ENCODE measurements at regions not wholly inside any gene's neighbourhood (a gene's known extent, or its start where the extent isn't known, plus 50 kb on each side); places are given as distances from the start of the nearest gene placed in this dataset.

GRCh38 chr9:71612889-71613288, 155.4 kb downstream of the CEMIP2 start:
- DNase-seq (ENCODE audit: low read depth) (no peak), FAIRE-seq (no peak)
- Histone ChIP-seq H3K4me3 (ENCODE audit: low read depth, low read length) (no peak overlapping the region), H3K36me3 (ENCODE audit: control insufficient read depth, insufficient read depth, low read length) (no peaks in the 10 kb centered on the region), H3K27me3 (ENCODE audit: control insufficient read depth, insufficient read depth, low read length) (no peaks in the 10 kb centered on the region)
- no peak for TF ChIP-seq CTCF (IDR thresholded peaks at IDR 0.05; ENCODE audit: insufficient read depth, low read length, severe bottlenecking)

GRCh38 chr9:71609448-71609830, 158.9 kb downstream of the CEMIP2 start:
- Histone ChIP-seq H3K27me3 (ENCODE audit: control insufficient read depth, insufficient read depth, low read length) (no peaks in the 10 kb centered on the region), H3K36me3 (ENCODE audit: control insufficient read depth, insufficient read depth, low read length) (no peaks in the 10 kb centered on the region), H3K4me3 (ENCODE audit: low read depth, low read length) (no peak overlapping the region)
- FAIRE-seq (no peak), DNase-seq (ENCODE audit: low read depth) (no peak)
- no peak for TF ChIP-seq CTCF (IDR thresholded peaks at IDR 0.05; ENCODE audit: insufficient read depth, low read length, severe bottlenecking)

GRCh38 chr9:71608825-71609447, 159.4 kb downstream of the CEMIP2 start:
- Histone ChIP-seq H3K27me3 (ENCODE audit: control insufficient read depth, insufficient read depth, low read length) (no peaks in the 10 kb centered on the region), H3K4me3 (ENCODE audit: low read depth, low read length) (no peak overlapping the region), H3K36me3 (ENCODE audit: control insufficient read depth, insufficient read depth, low read length) (no peaks in the 10 kb centered on the region)
- no peak for TF ChIP-seq CTCF (IDR thresholded peaks at IDR 0.05; ENCODE audit: insufficient read depth, low read length, severe bottlenecking)
- DNase-seq (ENCODE audit: low read depth) (no peak), FAIRE-seq (peak; percentile 55)

GRCh38 chr9:71608021-71608420, 160.3 kb downstream of the CEMIP2 start:
- TF ChIP-seq CTCF (IDR thresholded peaks at IDR 0.05; ENCODE audit: insufficient read depth, low read length, severe bottlenecking), result no peak
- Histone ChIP-seq H3K36me3 (ENCODE audit: control insufficient read depth, insufficient read depth, low read length) (no peaks in the 10 kb centered on the region), H3K27me3 (ENCODE audit: control insufficient read depth, insufficient read depth, low read length) (no peaks in the 10 kb centered on the region), H3K4me3 (ENCODE audit: low read depth, low read length) (no peak overlapping the region)
- no peak for DNase-seq (ENCODE audit: low read depth)
- no peak for FAIRE-seq

- no peaks in the 10 kb centered on the region for H3K36me3 ChIP-seq (ENCODE audit: control insufficient read depth, insufficient read depth, low read length)
- no peak for TF ChIP-seq CTCF (IDR thresholded peaks at IDR 0.05; ENCODE audit: insufficient read depth, low read length, severe bottlenecking)
- H3K4me3 ChIP-seq (ENCODE audit: low read depth, low read length), result no peak overlapping the region
- no peak for DNase-seq (ENCODE audit: low read depth)
- no peaks in the 10 kb centered on the region for H3K27me3 ChIP-seq (ENCODE audit: control insufficient read depth, insufficient read depth, low read length)
- FAIRE-seq, result no peak
Measured at GRCh38 chr9:71607461-71607881, 160.8 kb downstream of the CEMIP2 start.

Data from bronchial epithelial cell (primary cell).